ENCODE measurements at regions not wholly inside any gene's neighbourhood (a gene's known extent, or its start where the extent isn't known, plus 50 kb on each side); places are given as distances from the start of the nearest gene placed in this dataset.
"Not testable (repeated sequence)": the region's sequence is repeated elsewhere in the genome, so short reads cannot be mapped to it uniquely, and the experiment has no call there.

DNA sequence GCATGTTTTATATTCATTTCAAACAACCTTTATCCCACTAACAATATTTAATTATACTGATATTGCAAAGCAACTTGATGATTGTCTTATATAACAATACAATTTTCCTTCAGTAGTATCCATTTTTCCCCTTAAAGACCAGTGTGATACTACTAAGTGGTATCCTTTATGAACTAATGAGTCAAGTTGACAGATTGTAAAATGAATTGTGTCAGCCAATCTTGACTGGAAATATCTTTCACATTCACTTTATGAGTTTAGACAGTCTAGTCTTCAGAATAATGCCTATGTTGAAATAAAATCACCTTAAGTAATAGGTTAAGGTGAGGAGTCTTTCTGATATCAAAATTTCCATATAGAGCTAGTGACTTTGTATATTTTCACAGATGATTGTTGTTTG is 950.0 kb upstream of the CELF2 start:
- H3K27ac ChIP-seq: no peak overlapping the region
- H3K4me3 ChIP-seq: no peak overlapping the region
- no peaks in the 10 kb centered on the region for H3K4me1 ChIP-seq (ENCODE audit: insufficient read depth)
- H2AFZ ChIP-seq: no peak overlapping the region
- H4K20me1 ChIP-seq (ENCODE audit: insufficient read depth, poor library complexity, severe bottlenecking): no peaks in the 10 kb centered on the region
- no peaks in the 10 kb centered on the region for H3K79me2 ChIP-seq
- no peaks in the 10 kb centered on the region for H3K9me3 ChIP-seq (ENCODE audit: low read depth)
- no peaks in the 10 kb centered on the region for H3K36me3 ChIP-seq (replicated peaks; ENCODE audit: insufficient read depth, low read depth)
- H3K27me3 ChIP-seq: no peaks in the 10 kb centered on the region
- TF ChIP-seq, protein P1, sequence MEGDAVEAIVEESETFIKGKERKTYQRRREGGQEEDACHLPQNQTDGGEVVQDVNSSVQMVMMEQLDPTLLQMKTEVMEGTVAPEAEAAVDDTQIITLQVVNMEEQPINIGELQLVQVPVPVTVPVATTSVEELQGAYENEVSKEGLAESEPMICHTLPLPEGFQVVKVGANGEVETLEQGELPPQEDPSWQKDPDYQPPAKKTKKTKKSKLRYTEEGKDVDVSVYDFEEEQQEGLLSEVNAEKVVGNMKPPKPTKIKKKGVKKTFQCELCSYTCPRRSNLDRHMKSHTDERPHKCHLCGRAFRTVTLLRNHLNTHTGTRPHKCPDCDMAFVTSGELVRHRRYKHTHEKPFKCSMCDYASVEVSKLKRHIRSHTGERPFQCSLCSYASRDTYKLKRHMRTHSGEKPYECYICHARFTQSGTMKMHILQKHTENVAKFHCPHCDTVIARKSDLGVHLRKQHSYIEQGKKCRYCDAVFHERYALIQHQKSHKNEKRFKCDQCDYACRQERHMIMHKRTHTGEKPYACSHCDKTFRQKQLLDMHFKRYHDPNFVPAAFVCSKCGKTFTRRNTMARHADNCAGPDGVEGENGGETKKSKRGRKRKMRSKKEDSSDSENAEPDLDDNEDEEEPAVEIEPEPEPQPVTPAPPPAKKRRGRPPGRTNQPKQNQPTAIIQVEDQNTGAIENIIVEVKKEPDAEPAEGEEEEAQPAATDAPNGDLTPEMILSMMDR (IDR thresholded peaks at IDR 0.05; ENCODE audit: poor library complexity): no peak
- TF ChIP-seq EZH2phosphoT487 (IDR thresholded peaks at IDR 0.05; ENCODE audit: low read depth, severe bottlenecking, unreplicated experiment) (no peak), EZH2 (IDR thresholded peaks at IDR 0.05; ENCODE audit: borderline replicate concordance) (no peak)
- DNase-seq (ENCODE audit: low spot score): no peak
- H3K9me2 ChIP-seq (replicated peaks; ENCODE audit: insufficient read depth): no peaks in the 10 kb centered on the region
- H3K4me2 ChIP-seq: no peak overlapping the region

DNA sequence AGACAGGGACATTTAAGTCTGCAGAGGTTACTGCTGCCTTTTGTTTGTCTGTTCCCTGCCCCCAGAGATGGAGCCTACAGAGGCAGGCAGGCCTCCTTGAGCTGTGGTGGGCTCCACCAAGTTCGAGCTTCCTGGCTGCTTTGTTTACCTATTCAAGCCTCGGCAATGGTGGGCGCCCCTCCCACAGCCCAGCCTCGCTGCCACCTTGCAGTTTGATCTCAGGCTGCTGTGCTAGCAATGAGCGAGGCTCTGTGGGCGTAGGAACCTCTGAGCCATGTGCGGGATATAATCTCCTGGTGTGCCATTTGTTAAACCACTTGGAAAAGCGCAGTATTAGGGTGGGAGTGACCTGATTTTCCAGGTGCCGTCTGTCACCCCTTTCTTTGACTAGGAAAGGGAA is 942.8 kb upstream of the CELF2 start:
- not testable (repeated sequence) for DNase-seq (ENCODE audit: low spot score); H3K9me2 ChIP-seq (replicated peaks; ENCODE audit: insufficient read depth); H3K4me1 ChIP-seq (ENCODE audit: insufficient read depth); H3K36me3 ChIP-seq (replicated peaks; ENCODE audit: insufficient read depth, low read depth); H3K27me3 ChIP-seq; H3K4me2 ChIP-seq; H4K20me1 ChIP-seq (ENCODE audit: insufficient read depth, poor library complexity, severe bottlenecking); H3K27ac ChIP-seq; H2AFZ ChIP-seq; H3K79me2 ChIP-seq; H3K4me3 ChIP-seq; H3K9me3 ChIP-seq (ENCODE audit: low read depth)
- WGBS (ENCODE audit: low lambda C conversion rate, missing lambda C conversion rate): 92% methylated on average over 9 of the region's 9 CpGs

DNA sequence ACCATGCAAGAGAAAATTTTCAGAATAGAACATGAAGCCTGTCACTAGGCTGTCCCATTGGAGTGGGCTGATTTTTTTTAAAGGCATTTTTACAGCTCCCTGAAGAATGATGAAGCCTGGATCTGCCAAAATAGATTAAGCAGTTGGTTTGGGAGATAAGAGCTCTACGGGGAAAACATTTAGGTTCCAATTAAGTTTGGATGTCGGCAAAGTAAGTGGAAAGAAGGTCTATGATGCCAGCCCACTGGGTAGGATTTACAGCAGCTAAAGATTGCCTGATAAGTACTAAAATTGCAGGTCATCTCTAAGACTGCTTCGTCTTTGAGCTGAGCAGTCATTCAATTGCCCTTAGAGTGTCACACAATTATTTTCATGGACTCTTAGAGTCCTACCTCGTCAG is 939.2 kb upstream of the CELF2 start:
- H3K27me3 ChIP-seq: peaks cover 9% of the 10 kb centered on the region
- WGBS (ENCODE audit: low lambda C conversion rate, missing lambda C conversion rate): 33% methylated on average over 4 of the region's 4 CpGs
- TF ChIP-seq EZH2phosphoT487 (IDR thresholded peaks at IDR 0.05; ENCODE audit: low read depth, severe bottlenecking, unreplicated experiment) (no peak), EZH2 (IDR thresholded peaks at IDR 0.05; ENCODE audit: borderline replicate concordance) (no peak)
- TF ChIP-seq, protein P1 (IDR thresholded peaks at IDR 0.05; ENCODE audit: poor library complexity): no peak
- no peaks in the 10 kb centered on the region for H3K4me1 ChIP-seq (ENCODE audit: insufficient read depth)
- no peaks in the 10 kb centered on the region for H3K9me2 ChIP-seq (replicated peaks; ENCODE audit: insufficient read depth)
- no peak for DNase-seq (ENCODE audit: low spot score)
- H3K9me3 ChIP-seq (ENCODE audit: low read depth): no peaks in the 10 kb centered on the region
- no peak overlapping the region for H2AFZ ChIP-seq
- H3K36me3 ChIP-seq (replicated peaks; ENCODE audit: insufficient read depth, low read depth): no peaks in the 10 kb centered on the region
- H3K79me2 ChIP-seq: no peaks in the 10 kb centered on the region
- no peak overlapping the region for H3K27ac ChIP-seq
- no peak overlapping the region for H3K4me2 ChIP-seq
- no peak overlapping the region for H3K4me3 ChIP-seq
- H4K20me1 ChIP-seq (ENCODE audit: insufficient read depth, poor library complexity, severe bottlenecking): no peaks in the 10 kb centered on the region

DNA sequence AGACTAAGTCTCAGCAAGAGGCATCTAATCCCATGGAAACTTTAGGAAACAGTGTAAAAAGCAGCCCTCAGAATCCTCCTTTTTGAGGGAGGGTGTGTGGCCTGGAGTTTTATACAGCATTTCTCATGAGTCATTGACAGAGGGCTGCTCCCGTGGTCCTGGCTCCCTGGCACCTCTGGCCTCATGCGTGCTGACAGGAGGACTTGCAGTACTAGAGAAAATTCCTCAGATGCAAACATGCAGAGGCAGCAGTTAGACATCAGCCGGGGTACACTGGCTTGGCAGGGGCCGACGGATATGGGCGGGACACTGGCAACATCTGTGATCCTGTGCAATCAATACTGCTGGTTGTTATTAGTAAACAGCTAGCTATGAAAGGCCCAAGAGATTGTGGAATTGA is 925.1 kb upstream of the CELF2 start:
- Histone ChIP-seq H3K36me3 (replicated peaks; ENCODE audit: insufficient read depth, low read depth) (no peaks in the 10 kb centered on the region), H3K27me3 (no peaks in the 10 kb centered on the region), H3K4me1 (ENCODE audit: insufficient read depth) (no peaks in the 10 kb centered on the region), H3K4me2 (no peak overlapping the region), H3K9me3 (ENCODE audit: low read depth) (no peaks in the 10 kb centered on the region), H3K27ac (peak overlapping the region; percentile 37), H4K20me1 (ENCODE audit: insufficient read depth, poor library complexity, severe bottlenecking) (no peaks in the 10 kb centered on the region), H2AFZ (no peak overlapping the region), H3K79me2 (no peaks in the 10 kb centered on the region), H3K4me3 (no peak overlapping the region), H3K9me2 (replicated peaks; ENCODE audit: insufficient read depth) (no peaks in the 10 kb centered on the region)
- DNase-seq (ENCODE audit: low spot score): peak; percentile 55
- WGBS (ENCODE audit: low lambda C conversion rate, missing lambda C conversion rate): 43% methylated on average over 6 of the region's 6 CpGs
- TF ChIP-seq EZH2 (IDR thresholded peaks at IDR 0.05; ENCODE audit: borderline replicate concordance) (no peak), EZH2phosphoT487 (IDR thresholded peaks at IDR 0.05; ENCODE audit: low read depth, severe bottlenecking, unreplicated experiment) (no peak)
- TF ChIP-seq, protein P1 (IDR thresholded peaks at IDR 0.05; ENCODE audit: poor library complexity): no peak
